CD4-positive, alpha-beta memory T cell (primary cell): ENCODE measurements at regions not wholly inside any gene's neighbourhood (a gene's known extent, or its start where the extent isn't known, plus 50 kb on each side); places are given as distances from the start of the nearest gene placed in this dataset.

ENCODE experiments used
- CTCF ChIA-PET: fragments of 350-600 bp; sonication (Branson Sonifier 250); formaldehyde crosslinking; loops from one replicate; lab custom pipeline; 2021; ENCODE audit warnings: inconsistent platforms; ENCODE audit not compliant: partially characterized antibody; lab: Charles Lee
- POLR2A ChIA-PET: fragments of 350-600 bp; sonication (Branson Sonifier 250); formaldehyde crosslinking; loops from one replicate; lab custom pipeline; 2021; ENCODE audit not compliant: partially characterized antibody; lab: Charles Lee
- DNase-seq, 5 donors: peaks; one replicate each; pipeline versions ENCODE4 v3.0.0 to v3.0.0-alpha.2; 2020 to 2022; ENCODE audit warnings: mixed read lengths in 1 of 5
- H3K27ac ChIP-seq: one replicate; pipeline ENCODE4 v1.7.0; 2013; ENCODE audit warnings: low read depth, low read length
- H3K27me3 ChIP-seq: 2 replicates; pipeline ENCODE4 v1.7.0; 2013; ENCODE audit warnings: mild to moderate bottlenecking, low read length, moderate library complexity; ENCODE audit not compliant: insufficient read depth
- H3K36me3 ChIP-seq: 2 replicates; pipeline ENCODE4 v1.7.0; 2013; ENCODE audit warnings: mild to moderate bottlenecking, low read length, moderate library complexity; ENCODE audit not compliant: insufficient read depth
- H3K4me1 ChIP-seq: 2 replicates; pipeline ENCODE4 v1.7.0; 2013; ENCODE audit warnings: mild to moderate bottlenecking, low read length, moderate library complexity; ENCODE audit not compliant: insufficient read depth
- H3K4me3 ChIP-seq, 2 donors: one replicate each; pipeline ENCODE4 v1.7.0; 2013; ENCODE audit warnings: low read length in 2 of 2, mild to moderate bottlenecking in 1 of 2
- H3K9me3 ChIP-seq, 2 donors: one replicate each; pipeline ENCODE4 v1.7.0; 2013; ENCODE audit warnings: low read length in 2 of 2, control low read depth in 1 of 2; ENCODE audit not compliant: control insufficient read depth in 1 of 2
- H3K27ac Mint-ChIP-seq, 7 donors: one replicate each; pipeline ENCODE4 v1.8.0; 2020 to 2021; ENCODE audit warnings: mixed read lengths in 7 of 7, mild to moderate bottlenecking in 6 of 7, inconsistent platforms in 3 of 7, moderate library complexity in 3 of 7
- H3K27me3 Mint-ChIP-seq, 2 donors: one replicate each; pipeline ENCODE4 v1.8.0; 2020 to 2021; ENCODE audit warnings: mixed read lengths in 2 of 2
- H3K36me3 Mint-ChIP-seq, 2 donors: one replicate each; pipeline ENCODE4 v1.8.0; 2020 to 2021; ENCODE audit warnings: mixed read lengths in 2 of 2, inconsistent platforms in 1 of 2, mild to moderate bottlenecking in 1 of 2
- H3K4me1 Mint-ChIP-seq, 4 donors: one replicate each; pipeline ENCODE4 v1.8.0; 2020 to 2021; ENCODE audit warnings: mixed read lengths in 4 of 4, mild to moderate bottlenecking in 1 of 4
- H3K4me3 Mint-ChIP-seq, 8 donors: one replicate each; pipeline ENCODE4 v1.8.0; 2020 to 2021; ENCODE audit warnings: mixed read lengths in 8 of 8, mild to moderate bottlenecking in 7 of 8, moderate library complexity in 6 of 8, inconsistent platforms in 3 of 8
- H3K9me3 Mint-ChIP-seq, 8 donors: one replicate each; pipeline ENCODE4 v1.8.0; 2020 to 2021; ENCODE audit warnings: mixed read lengths in 8 of 8, mild to moderate bottlenecking in 5 of 8, inconsistent platforms in 3 of 8, moderate library complexity in 1 of 8
- intact Hi-C: fragments of 100-400 bp; cut with micrococcal nuclease; formaldehyde crosslinking; loops from one replicate; pipeline ENCODE4 v1.15.1; 2023

DNA sequence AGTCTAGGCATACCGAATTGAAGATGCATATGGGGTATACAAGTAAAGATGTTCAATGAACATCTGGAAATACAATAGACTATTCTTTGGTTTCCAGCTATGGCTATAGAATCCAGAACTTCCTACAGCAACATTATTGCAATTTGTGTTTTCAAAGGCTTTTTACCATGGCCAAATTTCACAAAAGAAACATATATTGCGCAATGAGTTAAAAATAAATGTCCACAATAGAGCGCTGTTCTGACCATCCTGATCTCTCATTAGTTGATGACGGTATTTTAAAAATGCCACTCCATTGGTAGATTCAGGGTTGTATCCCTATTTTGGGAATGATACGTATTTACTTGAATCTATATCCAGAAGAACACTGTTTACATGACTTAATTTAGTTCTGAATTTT is 139.2 kb downstream of the LINC00632 start:
- Mint-ChIP-seq H3K4me1 (no peaks in the 10 kb centered on the region), H3K4me3 (no peak overlapping the region), H3K27me3 (peaks cover 0 to 1% of the 10 kb centered on the region in 2 donors), H3K36me3 (no peaks in the 10 kb centered on the region), H3K27ac (no peak overlapping the region), H3K9me3 (no peaks in the 10 kb centered on the region)
- no peaks in the 10 kb centered on the region for H3K4me1 ChIP-seq
- no peak overlapping the region for H3K27ac ChIP-seq
- CTCF ChIA-PET: no interaction called here
- intact Hi-C loops: no loop called here
- DNase-seq: no peak
- H3K36me3 ChIP-seq: no peaks in the 10 kb centered on the region
- H3K4me3 ChIP-seq: no peak overlapping the region
- POLR2A ChIA-PET: no interaction called here
- no peaks in the 10 kb centered on the region for H3K27me3 ChIP-seq
- H3K9me3 ChIP-seq: no peaks in the 10 kb centered on the region

DNA sequence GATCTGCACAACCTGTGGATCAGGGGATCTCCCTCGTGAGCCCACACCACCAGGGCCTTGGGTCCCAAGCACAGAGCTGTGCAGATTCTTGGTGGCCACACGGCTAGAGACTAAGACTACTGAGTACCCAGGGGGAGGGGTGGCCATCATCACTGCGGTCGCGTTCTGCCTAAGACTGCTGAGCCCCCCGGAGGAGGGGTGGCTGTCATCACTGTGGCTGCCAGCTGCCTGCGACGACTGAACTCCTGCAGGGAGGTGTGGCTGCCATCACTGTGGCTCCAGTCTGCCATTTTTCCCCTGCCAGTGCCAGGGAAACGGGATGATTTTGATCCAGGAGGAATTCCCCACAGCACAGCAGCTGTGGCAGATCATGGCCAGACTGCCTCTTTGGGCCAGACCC is 141.7 kb upstream of the SPANXB1 start:
- no peaks in the 10 kb centered on the region for H3K4me1 Mint-ChIP-seq
- ChIA-PET POLR2A (no interaction called here), CTCF (no interaction called here)
- no peaks in the 10 kb centered on the region for H3K36me3 Mint-ChIP-seq
- intact Hi-C loops: no loop called here
- no peak overlapping the region for H3K4me3 Mint-ChIP-seq
- Histone ChIP-seq H3K27ac (no peak overlapping the region), H3K9me3 (no peaks in the 10 kb centered on the region), H3K4me3 (no peak overlapping the region), H3K4me1 (no peaks in the 10 kb centered on the region), H3K36me3 (no peaks in the 10 kb centered on the region), H3K27me3 (no peaks in the 10 kb centered on the region)
- no peak overlapping the region for H3K27ac Mint-ChIP-seq
- no peaks in the 10 kb centered on the region for H3K27me3 Mint-ChIP-seq
- no peak for DNase-seq
- H3K9me3 Mint-ChIP-seq: no peaks in the 10 kb centered on the region

- POLR2A ChIA-PET: no interaction called here
- H3K9me3 Mint-ChIP-seq: peaks cover 0 to 6% (median 0%) of the 10 kb centered on the region in 8 donors
- Histone ChIP-seq H3K36me3 (no peaks in the 10 kb centered on the region), H3K9me3 (no peaks in the 10 kb centered on the region), H3K27me3 (no peaks in the 10 kb centered on the region), H3K4me1 (no peaks in the 10 kb centered on the region), H3K27ac (no peak overlapping the region), H3K4me3 (no peak overlapping the region)
- no peaks in the 10 kb centered on the region for H3K4me1 Mint-ChIP-seq
- no peaks in the 10 kb centered on the region for H3K27me3 Mint-ChIP-seq
- H3K27ac Mint-ChIP-seq: no peak overlapping the region
- H3K4me3 Mint-ChIP-seq: no peak overlapping the region
- intact Hi-C loops: no loop called here
- no peak for DNase-seq
- CTCF ChIA-PET: no interaction called here
- no peaks in the 10 kb centered on the region for H3K36me3 Mint-ChIP-seq
These were observed 135.9 kb upstream of the SPANXB1 start for GRCh38 chrX:140866446-140866845.

DNA sequence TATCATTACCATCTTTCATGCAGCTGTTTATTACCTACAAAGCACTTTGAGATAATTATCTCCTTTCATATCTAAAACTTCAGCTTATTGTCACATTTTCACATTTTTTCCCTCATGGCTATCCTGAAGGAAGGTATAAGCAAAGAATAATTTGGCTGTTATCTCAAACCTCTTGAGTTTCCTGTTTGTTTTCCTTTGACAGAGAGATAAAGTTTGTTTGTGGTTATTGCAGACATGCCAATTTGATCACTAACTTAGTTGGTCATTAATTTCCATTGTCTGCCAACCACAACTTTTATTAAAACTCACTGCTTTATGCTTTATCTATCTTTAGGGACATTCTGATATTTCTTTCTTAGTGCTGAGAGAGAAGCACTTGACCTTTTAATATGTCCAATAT is 89.8 kb upstream of the SPANXB1 start:
- Mint-ChIP-seq H3K9me3 (no peaks in the 10 kb centered on the region), H3K27me3 (no peaks in the 10 kb centered on the region), H3K4me3 (no peak overlapping the region), H3K27ac (no peak overlapping the region), H3K36me3 (no peaks in the 10 kb centered on the region), H3K4me1 (peaks cover under 1 to 15% (median 5%) of the 10 kb centered on the region in 4 donors)
- Histone ChIP-seq H3K4me1 (no peaks in the 10 kb centered on the region), H3K4me3 (no peak overlapping the region), H3K9me3 (no peaks in the 10 kb centered on the region), H3K36me3 (no peaks in the 10 kb centered on the region), H3K27ac (no peak overlapping the region), H3K27me3 (no peaks in the 10 kb centered on the region)
- DNase-seq: no peak
- CTCF ChIA-PET: no interaction called here
- intact Hi-C loops: loop anchor here (10.0 kb wide), 1 partner anchor 148 kb away; no protein-coding TSS in a partner anchor
- POLR2A ChIA-PET: no interaction called here

- no peaks in the 10 kb centered on the region for H3K27me3 Mint-ChIP-seq
- no peaks in the 10 kb centered on the region for H3K27me3 ChIP-seq
- no peak for DNase-seq
- POLR2A ChIA-PET: no interaction called here
- no peak overlapping the region for H3K4me3 ChIP-seq
- H3K27ac Mint-ChIP-seq: no peak overlapping the region
- no peaks in the 10 kb centered on the region for H3K9me3 ChIP-seq
- H3K36me3 Mint-ChIP-seq: no peaks in the 10 kb centered on the region
- no peaks in the 10 kb centered on the region for H3K9me3 Mint-ChIP-seq
- no peak overlapping the region for H3K27ac ChIP-seq
- intact Hi-C loops: loop anchor here (10.0 kb wide), 1 partner anchor 149 kb away; no protein-coding TSS in a partner anchor
- H3K36me3 ChIP-seq: no peaks in the 10 kb centered on the region
- peaks cover 10% of the 10 kb centered on the region for H3K4me1 ChIP-seq
- CTCF ChIA-PET: no interaction called here
- no peak overlapping the region for H3K4me3 Mint-ChIP-seq
- peaks cover 10 to 29% (median 17%) of the 10 kb centered on the region in 4 donors for H3K4me1 Mint-ChIP-seq
These were observed 88.4 kb upstream of the SPANXB1 start for GRCh38 chrX:140913802-140914501.

DNA sequence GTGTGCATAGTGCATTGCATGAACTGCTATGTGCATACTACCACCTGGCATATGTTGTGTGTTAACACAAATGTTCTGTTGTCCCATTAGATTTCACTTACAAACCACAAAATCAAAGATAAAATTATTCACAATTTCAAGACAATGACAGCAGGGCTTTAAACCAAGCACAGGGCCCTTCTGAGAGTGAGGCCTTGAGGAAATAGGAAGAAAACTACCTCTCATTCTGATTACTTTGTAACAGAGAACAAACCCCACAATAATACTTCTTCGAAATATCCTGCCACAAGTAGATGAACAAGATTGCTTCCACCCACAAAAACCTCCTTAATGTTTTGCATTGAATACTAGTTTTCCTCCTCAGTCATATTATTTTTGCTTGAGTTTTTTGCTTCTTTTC is 85.5 kb upstream of the SPANXB1 start:
- ChIA-PET POLR2A (no interaction called here), CTCF (no interaction called here)
- Mint-ChIP-seq H3K36me3 (no peaks in the 10 kb centered on the region), H3K9me3 (no peaks in the 10 kb centered on the region), H3K27me3 (no peaks in the 10 kb centered on the region), H3K4me1 (peaks cover 10 to 30% (median 17%) of the 10 kb centered on the region in 4 donors), H3K4me3 (peak overlapping the region in 2 of 8 donors; percentile 11 to 26), H3K27ac (peak overlapping the region in 4 of 7 donors; percentile 20 to 85 (median 77))
- Histone ChIP-seq H3K27ac (no peak overlapping the region), H3K4me1 (peaks cover 10% of the 10 kb centered on the region), H3K36me3 (no peaks in the 10 kb centered on the region), H3K4me3 (no peak overlapping the region), H3K27me3 (no peaks in the 10 kb centered on the region), H3K9me3 (no peaks in the 10 kb centered on the region)
- intact Hi-C loops: loop anchor here (10.0 kb wide), 1 partner anchor 152 kb away; no protein-coding TSS in a partner anchor
- DNase-seq: no peak

GRCh38 chrX:140917354-140918115 is 84.9 kb upstream of the SPANXB1 start:
- Histone ChIP-seq H3K4me1 (peaks cover 10% of the 10 kb centered on the region), H3K27me3 (no peaks in the 10 kb centered on the region), H3K4me3 (no peak overlapping the region), H3K27ac (no peak overlapping the region), H3K36me3 (no peaks in the 10 kb centered on the region), H3K9me3 (no peaks in the 10 kb centered on the region)
- Mint-ChIP-seq H3K27me3 (no peaks in the 10 kb centered on the region), H3K36me3 (no peaks in the 10 kb centered on the region), H3K4me1 (peaks cover 10 to 30% (median 17%) of the 10 kb centered on the region in 4 donors), H3K4me3 (peak overlapping the region in 5 of 8 donors; percentile 0 to 69 (median 30)), H3K27ac (peak overlapping the region in 6 of 7 donors; percentile 6 to 92 (median 77)), H3K9me3 (no peaks in the 10 kb centered on the region)
- intact Hi-C loops: loop anchor here (10.0 kb wide), 1 partner anchor 153 kb away; no protein-coding TSS in a partner anchor
- ChIA-PET CTCF (interaction anchor here (1.2 to 1.6 kb wide), 2 partner anchors 11 to 361 kb away, joined by 4 read pairs; no protein-coding TSS in a partner anchor), POLR2A (no interaction called here)
- DNase-seq: no peak
